AG04450 (cell line): ENCODE measurements at regions not wholly inside any gene's neighbourhood (a gene's known extent, or its start where the extent isn't known, plus 50 kb on each side); places are given as distances from the start of the nearest gene placed in this dataset.

Source experiments
- CTCF ChIA-PET: fragments of 300-600, 350-600 bp; formaldehyde crosslinking; extraction: SDS; loops from one replicate; lab custom pipeline; 2022; ENCODE audit warnings: antibody characterized with exemption, inconsistent platforms; lab: Charles Lee
- POLR2A ChIA-PET: fragments of 350-600 bp; formaldehyde crosslinking; extraction: SDS; loops from one replicate; lab custom pipeline; 2021; ENCODE audit warnings: antibody characterized with exemption, inconsistent platforms; lab: Yijun Ruan, JAX
- DNase-seq: peaks from one replicate; pipeline ENCODE4 v3.0.0-alpha.2; 2011; ENCODE audit warnings: low read depth, low spot score
- H3K27ac ChIP-seq: one replicate; pipeline ENCODE4 v1.5.1; 2012; ENCODE audit warnings: low read depth, low read length, control low read depth
- H3K27me3 ChIP-seq: one replicate; pipeline ENCODE4 v1.6.0; 2012; ENCODE audit warnings: low read length; ENCODE audit not compliant: control insufficient read depth, insufficient read depth
- H3K4me3 ChIP-seq: 2 replicates; pipeline ENCODE4 v1.5.1; 2011; ENCODE audit warnings: mild to moderate bottlenecking, low read depth, low read length, control low read depth
- H3K9me3 ChIP-seq: 2 replicates; pipeline ENCODE4 v1.5.1; 2012; ENCODE audit warnings: low read length; ENCODE audit not compliant: control insufficient read depth, insufficient read depth
- TF ChIP-seq, protein P1 (sequence below): IDR thresholded peaks from 2 replicates; pipeline ENCODE4 v1.5.1; 2011; ENCODE audit warnings: low read depth, low read length, control low read depth, inconsistent platforms

DNA sequence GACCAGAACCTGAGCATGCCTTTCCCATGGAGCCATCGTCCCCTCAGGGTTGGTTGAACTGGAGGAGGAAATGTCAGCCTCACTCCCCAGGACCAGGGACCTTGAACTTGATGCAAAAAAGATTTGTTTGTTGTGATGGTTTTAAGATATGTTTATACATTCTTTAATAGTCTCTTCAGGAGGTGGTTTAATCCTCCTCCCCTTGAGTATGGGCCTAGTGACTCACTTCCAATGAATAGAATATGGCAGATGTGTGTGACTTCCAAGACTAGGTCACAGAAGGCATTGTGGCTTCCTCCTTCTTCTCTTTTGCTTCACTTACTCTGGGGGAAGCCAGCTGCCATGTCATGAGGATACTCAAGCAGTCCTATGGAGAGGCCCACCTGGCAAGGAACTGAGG lies 81.7 kb upstream of the WNT4 start:
- Histone ChIP-seq H3K4me3 (no peak overlapping the region), H3K27me3 (peaks cover 32% of the 10 kb centered on the region), H3K9me3 (no peaks in the 10 kb centered on the region; the same call in 1 of the 2 replicates), H3K27ac (no peak overlapping the region)
- ChIA-PET CTCF (no interaction called here), POLR2A (no interaction called here)
- no peak for DNase-seq
- TF ChIP-seq, protein P1, sequence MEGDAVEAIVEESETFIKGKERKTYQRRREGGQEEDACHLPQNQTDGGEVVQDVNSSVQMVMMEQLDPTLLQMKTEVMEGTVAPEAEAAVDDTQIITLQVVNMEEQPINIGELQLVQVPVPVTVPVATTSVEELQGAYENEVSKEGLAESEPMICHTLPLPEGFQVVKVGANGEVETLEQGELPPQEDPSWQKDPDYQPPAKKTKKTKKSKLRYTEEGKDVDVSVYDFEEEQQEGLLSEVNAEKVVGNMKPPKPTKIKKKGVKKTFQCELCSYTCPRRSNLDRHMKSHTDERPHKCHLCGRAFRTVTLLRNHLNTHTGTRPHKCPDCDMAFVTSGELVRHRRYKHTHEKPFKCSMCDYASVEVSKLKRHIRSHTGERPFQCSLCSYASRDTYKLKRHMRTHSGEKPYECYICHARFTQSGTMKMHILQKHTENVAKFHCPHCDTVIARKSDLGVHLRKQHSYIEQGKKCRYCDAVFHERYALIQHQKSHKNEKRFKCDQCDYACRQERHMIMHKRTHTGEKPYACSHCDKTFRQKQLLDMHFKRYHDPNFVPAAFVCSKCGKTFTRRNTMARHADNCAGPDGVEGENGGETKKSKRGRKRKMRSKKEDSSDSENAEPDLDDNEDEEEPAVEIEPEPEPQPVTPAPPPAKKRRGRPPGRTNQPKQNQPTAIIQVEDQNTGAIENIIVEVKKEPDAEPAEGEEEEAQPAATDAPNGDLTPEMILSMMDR, result no peak

DNA sequence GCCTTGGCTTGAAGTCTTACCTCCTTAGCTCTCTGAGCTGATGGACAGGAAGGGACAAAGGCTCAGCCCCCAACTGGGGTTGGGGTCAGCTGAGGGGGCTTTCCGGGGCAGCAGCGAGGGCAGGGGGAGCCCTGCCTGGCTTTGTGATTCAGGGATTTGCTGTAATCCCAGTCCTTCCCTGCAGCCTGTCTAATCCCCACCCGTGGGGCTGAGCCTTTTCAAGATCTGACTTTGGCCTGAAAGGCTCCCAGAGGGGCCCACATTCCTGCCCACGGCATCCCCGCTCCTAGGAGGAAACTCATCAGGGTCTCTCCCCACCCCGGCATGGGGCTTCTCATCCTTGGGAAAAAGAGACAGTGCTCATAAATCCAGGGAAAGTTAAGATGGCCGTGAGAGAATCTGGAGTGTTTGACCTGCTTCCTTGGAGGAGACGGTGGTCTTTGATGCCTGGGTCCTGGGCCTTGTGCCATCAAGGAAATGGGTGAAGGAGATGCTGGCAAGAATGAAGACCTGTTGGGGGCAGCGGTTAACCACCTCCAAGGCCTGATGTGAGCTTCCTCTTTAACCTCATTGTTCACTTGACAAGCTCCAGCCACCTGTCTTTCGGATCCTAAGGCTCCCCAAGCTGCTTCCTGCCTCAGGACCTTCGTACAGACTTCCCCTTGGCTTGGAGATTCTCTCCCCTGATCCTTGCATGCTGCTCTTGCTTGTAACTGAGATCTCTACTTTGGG lies 83.1 kb upstream of the WNT4 start:
- TF ChIP-seq, protein P1, result no peak
- peaks cover 32% of the 10 kb centered on the region for H3K27me3 ChIP-seq
- no peak for DNase-seq
- no peak overlapping the region for H3K27ac ChIP-seq
- CTCF ChIA-PET, result no interaction called here
- H3K4me3 ChIP-seq, result no peak overlapping the region
- POLR2A ChIA-PET, result no interaction called here
- H3K9me3 ChIP-seq, result no peaks in the 10 kb centered on the region; the same call in 1 of the 2 replicates

DNA sequence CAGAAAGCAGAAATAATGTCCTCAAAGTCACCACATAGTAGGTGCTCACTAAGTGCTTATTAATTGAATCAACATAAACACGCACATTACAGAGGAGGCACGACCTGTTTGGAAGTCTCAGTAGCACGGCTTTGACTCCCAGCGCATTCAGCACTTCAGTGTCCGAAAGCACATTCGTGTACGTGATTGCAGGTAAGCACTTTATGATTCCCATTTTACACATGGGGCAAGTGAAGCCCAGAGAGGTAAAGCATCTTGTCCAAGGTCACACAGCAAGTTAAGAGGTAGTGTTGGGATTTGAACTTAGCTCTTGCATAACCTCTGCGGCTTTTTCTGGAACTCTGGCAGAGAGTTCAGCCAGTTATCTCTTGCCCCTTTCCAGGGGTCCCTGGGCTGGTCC lies 85.2 kb upstream of the WNT4 start:
- POLR2A ChIA-PET, result no interaction called here
- H3K27me3 ChIP-seq, result peaks cover 35% of the 10 kb centered on the region
- no peak for DNase-seq

DNA sequence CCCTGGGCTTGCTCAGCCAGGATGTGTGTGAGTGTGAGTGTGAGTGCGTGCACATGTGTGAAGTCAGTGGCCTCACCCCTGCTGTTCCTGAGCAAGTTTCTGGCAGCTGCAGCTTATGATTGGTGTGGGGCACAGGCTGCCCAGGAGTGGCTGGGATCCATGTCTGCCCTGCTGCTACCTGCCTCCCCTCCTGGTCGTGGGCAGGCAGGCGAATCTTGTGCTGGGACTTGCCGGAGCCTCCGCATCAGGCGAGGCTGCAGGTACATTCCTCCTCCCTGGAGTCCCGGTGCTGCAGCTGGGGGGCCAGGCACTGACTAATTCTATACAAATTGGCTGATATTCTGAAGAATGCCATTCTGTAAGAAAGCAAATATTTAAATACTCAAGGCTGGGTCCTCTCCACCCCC lies 85.6 kb upstream of the WNT4 start:
- TF ChIP-seq, protein P1, result no peak
- peaks cover 36% of the 10 kb centered on the region for H3K27me3 ChIP-seq
- DNase-seq, result no peak
- POLR2A ChIA-PET, result no interaction called here
- no peak overlapping the region for H3K4me3 ChIP-seq
- CTCF ChIA-PET, result no interaction called here
- no peaks in the 10 kb centered on the region for H3K9me3 ChIP-seq
- H3K27ac ChIP-seq, result no peak overlapping the region

More for the DNA sequence above, 85.2 kb upstream of the WNT4 start:
- CTCF ChIA-PET, result no interaction called here
- TF ChIP-seq, protein P1, result no peak
- no peak overlapping the region for H3K27ac ChIP-seq
- no peaks in the 10 kb centered on the region for H3K9me3 ChIP-seq
- H3K4me3 ChIP-seq, result no peak overlapping the region

DNA sequence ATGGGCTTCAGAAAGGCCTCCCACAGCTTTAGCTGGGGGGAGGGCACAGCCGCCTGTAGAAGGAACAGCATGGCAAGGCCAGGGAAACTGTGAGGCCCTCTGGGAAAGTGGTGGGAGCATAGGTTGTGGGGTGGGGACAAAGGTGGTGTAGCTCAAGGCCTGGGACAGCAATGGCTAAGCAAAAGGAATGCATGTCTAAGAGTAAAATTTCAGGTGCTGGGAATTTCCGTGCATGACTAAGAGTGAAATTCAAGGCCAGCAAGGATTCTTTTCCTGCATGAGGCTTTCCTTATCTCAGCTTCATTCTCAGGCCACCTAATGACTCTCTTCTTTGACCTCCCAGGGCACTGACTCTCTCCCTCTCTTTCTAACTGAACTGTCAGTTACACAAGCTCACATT lies 86.5 kb upstream of the WNT4 start:
- no peak for DNase-seq
- peaks cover 3% of the 10 kb centered on the region; the same call in 1 of the 2 replicates for H3K9me3 ChIP-seq

More for the DNA sequence above, 86.5 kb upstream of the WNT4 start:
- ChIA-PET CTCF (no interaction called here), POLR2A (no interaction called here)
- Histone ChIP-seq H3K27me3 (peaks cover 41% of the 10 kb centered on the region), H3K4me3 (no peak overlapping the region), H3K27ac (no peak overlapping the region)
- TF ChIP-seq, protein P1, result no peak
